ENCODE measurements at regions not wholly inside any gene's neighbourhood (a gene's known extent, or its start where the extent isn't known, plus 50 kb on each side); places are given as distances from the start of the nearest gene placed in this dataset.
"Not testable (repeated sequence)": the region's sequence is repeated elsewhere in the genome, so short reads cannot be mapped to it uniquely, and the experiment has no call there.

DNA sequence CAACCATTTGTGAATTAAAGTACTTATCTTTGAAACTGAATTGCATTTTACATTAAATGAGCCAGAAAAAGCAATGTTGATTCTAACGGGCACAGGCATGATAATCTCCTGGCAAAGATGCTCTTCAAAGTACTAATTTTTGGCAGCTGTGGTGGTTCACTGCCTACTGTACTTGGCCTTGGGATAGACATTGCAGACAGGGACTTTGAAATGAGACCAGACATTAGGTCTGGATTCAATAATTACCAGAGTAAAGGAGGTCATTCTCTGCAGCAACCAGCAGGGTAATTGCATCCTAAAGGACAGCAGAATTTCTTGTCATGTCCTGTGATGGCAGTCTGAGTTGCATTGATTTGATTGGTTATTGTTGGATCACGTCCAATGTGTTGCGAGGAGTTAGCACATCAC lies 986.5 kb downstream of the TDRD15 start:
- no peak for DNase-seq (ENCODE audit: low read depth)

DNA sequence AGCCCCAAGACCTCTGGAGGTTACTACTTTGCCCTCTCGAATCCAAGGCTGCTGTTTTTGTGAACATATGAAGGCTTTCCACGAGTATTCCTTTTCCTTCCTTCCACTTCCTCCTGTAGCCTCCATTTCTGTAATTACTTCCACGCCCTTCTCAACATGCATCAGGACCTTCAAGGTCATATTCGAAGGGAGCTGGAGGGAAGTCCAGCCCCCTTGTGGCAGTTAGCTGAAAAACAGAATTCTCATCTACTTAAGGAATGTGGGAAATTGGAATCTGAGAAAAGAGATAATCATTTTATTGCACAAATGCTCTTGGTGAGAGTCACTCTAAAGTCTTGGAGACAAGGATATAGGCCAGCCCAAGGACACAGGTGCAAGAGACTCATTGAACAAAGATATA lies 1000.2 kb downstream of the TDRD15 start:
- DNase-seq (ENCODE audit: low read depth): no peak

DNA sequence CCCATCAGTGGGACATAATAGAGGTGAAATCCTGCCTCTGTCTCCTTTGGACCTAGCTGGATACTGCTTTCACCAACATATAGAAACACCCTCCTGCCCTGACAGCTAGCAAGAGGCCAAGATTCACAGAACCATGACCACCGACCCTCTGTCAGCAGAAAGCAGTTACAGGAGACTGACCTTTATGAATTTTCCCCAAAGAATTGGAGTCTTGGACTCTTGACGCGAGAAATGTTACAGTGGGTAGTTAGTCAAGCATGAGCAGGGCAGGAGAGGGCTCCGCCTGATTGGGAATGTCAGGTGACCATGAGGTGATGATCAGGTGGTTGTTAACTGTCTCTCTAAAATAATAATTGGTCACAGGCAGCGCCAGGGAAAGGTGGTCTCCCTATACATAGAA lies 1002.3 kb downstream of the TDRD15 start:
- no peak for DNase-seq (ENCODE audit: low read depth)

DNA sequence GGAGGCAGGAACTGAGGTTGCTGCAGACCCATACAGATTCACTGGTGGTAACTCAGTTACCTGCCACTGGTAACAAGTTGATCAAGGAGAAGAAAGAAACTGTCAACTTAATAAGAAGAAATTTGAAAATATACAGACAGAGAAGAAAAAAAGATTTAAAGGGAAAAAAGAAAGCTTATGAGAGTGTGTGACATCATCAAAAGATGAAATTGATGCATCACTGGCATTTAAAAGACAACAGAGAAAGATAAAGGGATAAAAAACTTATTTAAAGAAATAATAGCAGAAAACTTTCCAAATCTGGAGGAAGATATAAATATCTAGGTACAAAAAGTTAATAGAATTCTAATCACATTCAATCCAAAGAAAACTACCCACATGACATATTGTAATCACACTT lies 1003.2 kb downstream of the TDRD15 start:
- DNase-seq (ENCODE audit: low read depth): no peak

DNA sequence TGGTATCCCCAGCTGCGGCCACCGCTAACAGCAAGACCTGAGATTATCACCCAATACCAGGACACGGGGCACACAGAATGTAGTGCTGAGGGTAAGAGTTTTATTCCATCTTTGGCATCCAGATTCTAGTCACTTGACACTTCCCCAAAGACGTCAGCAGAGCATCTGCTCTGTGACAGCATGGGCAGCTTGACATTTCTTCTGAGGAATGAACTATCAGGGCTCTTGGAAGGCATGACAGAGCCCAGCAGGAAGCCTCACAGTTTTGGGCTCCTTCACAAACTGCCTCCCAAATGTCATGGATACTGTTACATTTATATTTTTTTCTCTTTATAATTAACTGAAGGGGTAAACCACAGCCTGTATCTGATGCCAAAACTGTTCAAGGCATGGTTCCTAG lies 1010.7 kb downstream of the TDRD15 start:
- no peak for DNase-seq (ENCODE audit: low read depth)

DNA sequence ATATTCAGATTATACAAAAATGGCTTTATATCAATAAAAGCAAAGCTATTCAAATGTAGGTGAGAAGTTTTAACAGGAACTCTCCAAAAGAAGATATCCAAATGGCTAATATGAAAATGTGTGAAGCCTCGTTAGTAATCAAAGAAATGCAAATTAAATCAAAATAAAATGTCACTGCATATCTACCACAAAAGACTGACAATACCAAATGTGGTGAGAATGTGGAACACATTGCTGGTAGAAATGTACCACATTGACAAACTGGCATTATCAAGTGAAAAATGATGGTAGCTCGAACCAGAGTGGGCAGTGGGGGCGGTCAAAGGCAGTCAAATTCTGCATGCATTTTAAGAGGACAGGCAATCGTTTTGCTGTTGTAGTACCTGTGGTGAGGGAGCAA lies 1012.7 kb downstream of the TDRD15 start:
- no peak for DNase-seq (ENCODE audit: low read depth)

DNA sequence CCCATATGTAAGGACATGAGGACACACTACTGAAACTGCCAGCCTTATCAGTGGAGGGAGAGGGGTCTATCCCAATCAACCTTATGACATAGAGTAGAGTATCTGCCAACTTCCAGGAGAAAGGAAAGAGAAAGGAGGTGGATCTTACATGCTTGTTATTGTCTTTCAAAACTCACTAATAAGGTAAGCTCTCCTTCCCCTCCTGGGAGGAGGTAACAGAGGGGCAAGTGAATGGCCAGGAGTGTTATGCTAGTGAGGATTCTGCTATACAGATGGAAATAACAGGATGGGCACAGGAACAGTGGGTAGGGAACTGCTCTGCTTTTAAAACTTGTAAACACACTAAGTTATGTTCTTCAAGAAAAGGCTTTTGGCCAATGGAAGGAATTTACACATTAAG lies 1020.1 kb downstream of the TDRD15 start:
- DNase-seq (ENCODE audit: low read depth): no peak

DNA sequence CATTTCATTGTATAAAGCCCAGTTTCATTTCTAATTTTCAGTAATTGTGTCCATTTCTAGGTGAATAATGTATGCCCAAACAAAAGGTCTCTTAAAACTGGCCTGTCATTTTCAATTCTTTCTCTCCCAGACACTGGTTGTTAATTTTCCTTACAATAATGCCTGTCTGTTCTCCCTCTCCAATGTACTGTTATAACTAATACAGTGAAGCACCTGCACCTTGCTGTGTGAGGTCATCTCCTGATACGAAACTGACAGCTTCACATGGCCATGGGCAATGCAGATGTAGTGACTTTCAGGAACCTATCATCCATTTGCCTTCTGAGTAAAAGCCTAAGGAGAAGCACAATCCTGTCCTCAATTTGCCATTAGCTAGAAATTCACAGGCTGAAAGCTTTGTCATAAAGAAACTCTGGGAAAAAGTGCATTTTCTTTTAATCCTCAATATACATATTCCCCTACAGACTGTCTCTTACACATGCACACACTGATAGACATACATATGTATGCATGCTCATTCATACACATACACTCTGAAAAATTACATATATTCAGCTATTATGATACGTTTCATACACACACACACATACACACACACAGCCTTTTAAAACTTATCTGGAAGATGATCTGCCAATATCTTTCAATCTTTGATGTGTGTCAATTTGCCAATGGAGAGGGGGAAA lies 1030.3 kb downstream of the TDRD15 start:
- no peak for DNase-seq (ENCODE audit: low read depth)

DNA sequence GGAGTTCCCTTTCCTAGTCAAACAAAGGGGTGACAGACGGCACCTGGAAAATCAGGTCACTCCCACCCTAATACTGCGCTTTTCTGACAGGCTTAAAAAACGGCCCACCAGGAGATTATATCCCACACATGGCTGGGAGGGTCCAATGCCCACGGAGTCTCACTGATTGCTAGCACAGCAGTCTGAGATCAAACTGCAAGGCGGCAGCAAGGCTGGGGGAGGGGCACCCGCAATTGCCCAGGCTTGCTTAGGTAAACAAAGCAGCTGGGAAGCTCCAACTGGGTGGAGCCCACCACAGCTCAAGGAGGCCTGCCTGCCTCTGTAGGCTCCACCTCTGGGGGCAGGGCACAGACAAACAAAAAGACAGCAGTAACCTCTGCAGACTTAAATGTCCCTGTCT lies 1032.9 kb downstream of the TDRD15 start:
- not testable (repeated sequence) for DNase-seq (ENCODE audit: low read depth)

DNA sequence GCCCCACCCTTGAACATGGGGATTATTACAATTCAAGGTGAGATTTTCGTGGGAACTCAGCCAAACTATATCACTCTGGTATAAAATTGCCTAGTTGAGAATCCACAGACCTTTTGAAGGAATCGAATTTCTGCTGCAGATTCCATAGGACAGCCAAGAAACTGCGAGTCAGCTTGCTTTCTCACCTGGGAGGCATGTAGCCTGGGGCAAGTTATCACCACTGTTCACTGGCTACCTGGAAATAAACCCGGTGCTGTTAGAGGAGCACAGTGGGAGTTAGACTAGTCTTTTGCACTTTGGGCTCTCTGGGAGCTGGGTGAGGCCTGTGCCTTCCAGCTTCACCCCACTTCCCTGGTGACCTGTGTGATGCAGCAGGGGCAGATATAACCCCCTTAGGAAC lies 1043.5 kb downstream of the TDRD15 start:
- DNase-seq (ENCODE audit: low read depth): no peak

DNA sequence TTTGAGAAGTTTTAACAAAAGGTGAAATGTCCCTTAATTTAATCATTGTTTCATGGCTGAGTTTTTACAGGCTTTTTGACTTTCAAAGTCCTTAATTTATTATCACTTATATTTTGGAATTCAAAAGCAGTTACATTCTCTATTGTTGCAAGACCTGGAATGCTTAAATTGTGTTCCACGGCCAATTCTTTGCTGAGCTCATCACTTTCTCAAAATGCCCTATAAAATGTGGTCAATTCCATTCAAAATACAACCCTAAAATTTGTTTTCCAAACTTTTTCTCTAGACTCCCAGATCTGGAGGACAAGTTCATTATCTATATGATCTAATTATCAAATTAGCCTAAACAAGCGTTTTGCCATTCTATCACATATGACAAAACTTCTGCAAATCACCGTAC lies 1051.2 kb downstream of the TDRD15 start:
- DNase-seq (ENCODE audit: low read depth): no peak

DNA sequence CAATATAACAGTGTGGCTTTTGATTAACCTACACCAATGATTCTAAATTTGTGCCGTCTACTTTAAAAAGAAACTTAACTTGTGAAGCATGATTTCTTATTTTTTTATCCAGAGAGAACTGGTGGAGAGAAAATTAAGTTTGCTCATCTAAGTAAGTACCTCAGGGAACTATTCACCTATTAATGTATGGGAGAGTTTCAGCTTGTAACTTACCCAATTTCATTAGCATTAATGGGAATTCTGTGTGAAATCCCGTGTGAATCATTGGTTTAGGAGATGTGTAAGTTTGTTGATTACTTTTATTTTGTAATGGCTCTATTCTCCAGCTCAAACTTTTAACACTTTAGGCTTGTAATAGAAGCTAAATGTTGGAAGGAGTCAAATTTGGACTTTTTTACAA lies 1061.5 kb downstream of the TDRD15 start:
- DNase-seq (ENCODE audit: low read depth): no peak

DNA sequence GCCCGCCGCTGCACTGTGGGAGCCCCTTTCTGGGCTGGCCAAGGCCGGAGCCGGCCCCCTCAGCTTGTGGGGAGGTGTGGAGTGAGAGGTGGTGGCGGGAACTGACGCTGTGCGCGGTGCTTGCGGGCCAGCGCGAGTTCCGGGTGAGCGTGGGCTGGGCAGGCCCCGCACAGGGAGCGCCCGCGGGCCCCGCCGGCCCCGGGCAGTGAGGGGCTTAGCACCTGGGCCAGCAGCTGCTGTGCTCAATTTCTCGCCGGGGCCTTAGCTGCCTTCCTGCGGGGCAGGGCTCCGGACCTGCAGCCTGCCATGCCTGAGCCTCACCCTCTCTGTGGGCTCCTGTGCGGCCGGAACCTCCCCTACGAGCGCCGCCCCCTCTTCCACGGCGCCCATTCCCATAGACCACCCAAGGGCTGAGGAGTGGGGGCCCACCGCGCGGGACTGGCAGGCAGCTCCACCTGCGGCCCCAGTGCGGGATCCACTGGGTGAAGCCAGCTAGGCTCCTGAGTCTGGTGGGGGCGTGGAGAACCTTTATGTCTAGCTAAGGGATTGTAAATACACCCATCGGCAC lies 1062.6 kb downstream of the TDRD15 start:
- not testable (repeated sequence) for DNase-seq (ENCODE audit: low read depth)

DNA sequence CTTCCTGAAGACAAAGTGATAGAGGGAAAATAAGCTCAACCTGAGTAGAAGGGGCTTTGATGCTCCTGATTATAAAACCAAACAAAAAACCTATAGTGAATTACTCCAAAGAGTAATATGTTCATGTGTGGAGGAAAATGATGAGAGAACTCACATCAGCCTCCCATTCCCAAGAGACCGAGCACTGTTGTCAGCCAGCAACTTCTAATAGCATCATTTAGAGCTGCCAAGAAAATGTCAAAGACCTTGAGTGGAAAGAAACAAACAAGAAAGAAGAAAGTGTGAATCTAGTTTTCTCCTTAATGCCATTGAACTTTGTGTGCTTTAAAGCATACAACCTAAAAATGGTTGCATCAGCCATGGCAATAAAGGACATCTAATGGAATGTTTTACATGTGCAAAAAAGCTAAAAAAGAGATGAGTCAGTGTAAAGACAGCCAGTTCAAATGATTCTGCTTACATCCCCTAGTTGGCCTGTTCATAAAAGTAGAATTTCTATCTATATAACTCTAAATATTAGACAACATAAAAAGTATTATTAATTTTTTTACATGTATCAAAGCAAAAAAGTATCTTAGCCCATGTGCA lies 1066.2 kb downstream of the TDRD15 start:
- no peak for DNase-seq (ENCODE audit: low read depth)

DNA sequence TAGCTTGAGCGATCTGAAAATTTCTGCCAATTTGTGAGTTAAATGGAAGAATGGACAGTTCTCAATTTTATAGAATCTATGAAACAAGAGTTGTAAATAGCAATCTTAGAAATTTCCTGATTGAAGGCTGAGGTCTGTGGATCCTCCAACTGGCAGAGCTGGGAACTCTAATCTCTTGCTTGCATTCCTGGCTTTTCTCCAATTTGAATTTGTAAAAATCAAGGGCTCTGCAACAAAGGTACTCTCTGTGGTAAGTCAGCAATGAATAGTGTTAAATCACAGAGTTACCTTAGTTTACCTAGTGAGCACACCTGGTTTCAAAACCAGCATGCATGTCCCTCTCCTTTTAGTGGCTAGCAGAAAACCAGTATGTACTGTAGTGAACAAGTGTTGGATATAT lies 1070.5 kb downstream of the TDRD15 start:
- no peak for DNase-seq (ENCODE audit: low read depth)

DNA sequence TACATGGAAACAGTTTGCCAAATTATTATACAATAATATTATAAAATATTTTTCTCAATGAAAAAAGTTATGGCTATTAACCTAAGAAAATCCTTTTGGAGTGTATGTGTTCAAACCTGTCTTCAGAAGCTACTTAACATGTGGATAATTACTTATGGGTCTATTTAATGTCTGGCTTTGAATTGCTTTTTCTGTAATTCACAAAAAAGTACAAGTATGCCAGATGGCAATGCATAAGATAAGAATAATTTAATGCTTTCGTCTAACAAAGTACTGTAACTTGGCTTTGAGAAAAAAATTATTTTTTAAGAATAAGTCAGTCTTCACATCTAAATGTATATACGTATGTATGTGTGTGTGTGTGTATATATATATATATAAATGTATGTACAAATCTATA lies 1073.0 kb downstream of the TDRD15 start:
- no peak for DNase-seq (ENCODE audit: low read depth)

DNA sequence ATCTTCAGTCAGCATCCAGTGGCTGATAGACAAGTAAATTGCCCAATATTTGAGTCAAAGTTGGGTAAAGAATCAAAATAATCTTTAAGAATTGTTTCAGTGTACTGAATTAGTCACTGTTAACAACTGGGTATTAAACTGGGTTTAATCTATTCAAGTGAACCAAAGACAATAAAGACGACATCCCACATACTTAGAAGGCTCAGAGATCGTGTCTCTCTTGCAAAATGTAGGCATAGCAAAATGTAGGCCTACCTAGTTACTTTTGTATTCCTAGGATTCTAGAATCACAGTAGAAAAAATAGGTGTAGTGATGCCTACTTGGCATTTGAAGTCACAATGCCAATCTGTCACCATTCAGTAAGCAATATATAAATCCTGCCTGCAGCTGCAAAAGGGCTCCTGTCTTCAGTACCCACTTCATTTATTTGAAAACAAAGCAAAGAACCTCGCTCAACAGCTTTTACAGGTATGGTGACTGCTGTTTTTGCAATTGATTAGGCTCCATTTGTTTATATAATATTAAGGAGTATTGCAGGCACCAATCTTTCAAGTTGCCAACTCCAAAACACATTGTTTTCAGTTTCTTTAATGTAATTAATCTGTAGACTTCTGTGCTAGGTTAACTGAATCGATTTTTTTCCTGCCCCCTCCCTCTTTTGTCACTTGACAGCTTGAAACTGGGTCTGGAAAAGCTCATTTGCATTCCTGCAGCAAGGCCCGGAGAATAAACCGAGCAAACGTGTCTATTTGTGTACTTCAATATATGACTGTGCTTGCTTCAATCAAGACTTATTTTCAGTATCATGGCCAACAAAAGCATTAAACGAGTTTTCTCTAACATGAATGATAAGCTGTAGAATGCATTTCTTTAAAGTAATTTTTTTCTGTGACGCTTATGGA lies 1074.9 kb downstream of the TDRD15 start:
- DNase-seq (ENCODE audit: low read depth): no peak

DNA sequence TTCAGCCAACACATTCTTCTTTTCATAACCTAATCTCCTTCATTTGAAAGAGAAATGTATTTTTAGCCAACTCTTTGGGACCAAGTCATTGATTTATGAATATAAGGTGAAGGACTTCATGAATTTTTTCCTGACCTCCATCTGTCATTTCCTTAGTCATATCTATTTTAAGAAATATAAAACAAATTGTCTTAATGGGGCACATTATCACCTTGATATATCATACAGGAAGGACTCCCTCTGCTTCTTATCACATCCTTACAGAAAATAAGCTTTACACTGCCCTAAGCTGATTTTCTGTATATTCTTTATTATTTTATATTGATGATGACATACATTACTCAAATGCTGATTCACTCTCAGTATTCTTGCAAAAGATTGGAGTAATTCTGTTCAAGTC lies 1076.2 kb downstream of the TDRD15 start:
- DNase-seq (ENCODE audit: low read depth): no peak

DNA sequence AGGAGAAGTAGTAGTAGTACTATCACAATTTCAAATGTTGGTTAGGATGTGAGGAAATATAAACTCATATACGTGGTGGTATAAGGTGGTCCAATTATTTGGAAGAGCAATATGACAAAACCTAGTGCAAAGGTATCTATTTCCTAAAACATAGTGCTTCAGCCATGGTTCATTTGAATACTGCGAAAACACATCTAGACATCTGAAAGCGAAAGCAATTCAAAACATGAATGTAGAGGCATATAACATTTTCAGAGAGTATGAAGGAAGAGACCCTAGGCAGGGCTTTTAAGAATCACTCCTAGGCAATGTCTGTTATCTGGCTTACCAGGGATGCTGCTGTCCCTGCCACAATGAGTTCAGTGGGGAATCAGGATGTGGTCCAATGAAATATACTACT lies 1085.8 kb downstream of the TDRD15 start:
- DNase-seq (ENCODE audit: low read depth): no peak

DNA sequence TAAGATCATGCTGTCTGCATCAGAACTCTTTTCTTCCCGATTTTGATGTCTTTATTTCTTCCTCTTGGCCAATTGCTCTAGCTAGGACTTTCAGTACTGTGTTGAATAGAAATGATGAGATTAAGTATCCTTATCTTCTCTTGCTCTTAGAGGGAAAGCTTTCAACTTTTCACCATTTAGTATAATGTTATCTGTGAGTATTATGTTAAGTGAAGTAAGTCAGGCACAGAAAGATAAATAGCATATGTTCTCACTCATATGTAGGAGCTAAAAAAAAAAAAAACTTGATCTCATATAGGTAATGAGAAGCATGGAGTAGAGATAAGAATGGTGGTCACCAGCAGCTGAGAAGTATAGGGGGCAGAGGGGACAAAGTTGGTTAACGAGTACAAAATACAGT lies 1089.5 kb downstream of the TDRD15 start:
- DNase-seq (ENCODE audit: low read depth): no peak

DNA sequence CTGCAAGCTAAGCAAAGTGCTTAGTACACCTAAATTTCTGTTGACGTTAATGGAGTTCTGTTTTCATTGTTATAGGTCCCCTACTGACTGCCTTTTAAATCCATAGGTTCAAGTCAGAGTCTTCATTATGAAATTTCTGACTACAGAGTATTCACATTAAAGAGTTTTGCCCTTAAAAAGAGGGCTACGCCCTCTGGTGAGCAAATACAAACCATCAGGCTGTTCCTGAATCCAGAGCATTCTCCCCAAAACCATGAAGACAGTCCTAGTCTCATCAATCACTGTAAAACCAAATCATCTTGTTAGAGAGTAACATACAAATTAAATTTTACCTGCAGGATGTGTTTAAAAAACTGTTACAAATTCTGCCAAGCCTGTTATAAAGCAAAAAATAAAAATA lies 1091.7 kb downstream of the TDRD15 start:
- DNase-seq (ENCODE audit: low read depth): no peak

DNA sequence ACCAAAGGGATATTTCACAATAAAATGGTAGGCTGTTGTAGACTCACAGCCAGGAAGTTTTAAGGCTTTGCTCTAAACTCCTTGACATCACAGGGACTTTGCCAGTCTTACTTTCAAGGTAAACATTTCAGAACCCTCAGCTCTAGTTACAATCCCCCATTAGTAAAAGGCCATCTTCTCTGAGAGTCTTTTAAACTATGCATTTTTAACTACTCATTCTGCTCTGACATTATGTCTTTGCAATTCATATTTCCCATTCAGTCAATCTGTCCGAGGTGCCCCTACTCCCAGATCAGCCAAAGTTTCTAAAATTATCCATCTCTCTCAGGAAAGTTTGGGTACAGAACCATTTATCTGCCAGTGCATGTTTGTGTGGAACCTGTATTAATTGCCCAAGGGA lies 1094.1 kb downstream of the TDRD15 start:
- DNase-seq (ENCODE audit: low read depth): no peak

DNA sequence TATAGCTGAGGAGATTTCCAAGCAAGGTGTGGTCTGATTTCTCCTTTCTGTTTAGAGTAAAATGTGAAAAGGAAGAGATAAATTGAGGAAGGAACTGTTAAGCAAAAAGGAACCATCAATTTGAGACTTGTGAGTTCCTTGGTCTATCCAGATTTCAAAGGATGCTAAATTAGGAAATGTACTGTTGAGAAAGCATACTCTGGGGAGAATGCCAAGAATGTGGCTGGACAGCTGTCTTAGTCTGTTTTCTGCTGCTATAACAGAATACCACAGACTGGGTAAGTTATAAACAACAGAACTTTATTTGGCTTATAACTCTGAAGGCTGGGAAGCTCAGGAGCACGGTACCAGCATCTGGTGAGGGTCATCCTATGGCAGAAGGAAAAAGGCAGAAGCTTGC lies 1097.2 kb downstream of the TDRD15 start:
- DNase-seq (ENCODE audit: low read depth): no peak
